HG03520 (cell line): ENCODE measurements at regions not wholly inside any gene's neighbourhood (a gene's known extent, or its start where the extent isn't known, plus 50 kb on each side); places are given as distances from the start of the nearest gene placed in this dataset.
"Not testable (repeated sequence)": the region's sequence is repeated elsewhere in the genome, so short reads cannot be mapped to it uniquely, and the experiment has no call there.

Experiments used
- ATAC-seq: cut with Tn5 transposase; IDR thresholded peaks from one replicate; pipeline ENCODE4 v1.9.1; 2021; ENCODE audit warnings: mild to moderate bottlenecking, moderate library complexity; ENCODE audit not compliant: unreplicated experiment

DNA sequence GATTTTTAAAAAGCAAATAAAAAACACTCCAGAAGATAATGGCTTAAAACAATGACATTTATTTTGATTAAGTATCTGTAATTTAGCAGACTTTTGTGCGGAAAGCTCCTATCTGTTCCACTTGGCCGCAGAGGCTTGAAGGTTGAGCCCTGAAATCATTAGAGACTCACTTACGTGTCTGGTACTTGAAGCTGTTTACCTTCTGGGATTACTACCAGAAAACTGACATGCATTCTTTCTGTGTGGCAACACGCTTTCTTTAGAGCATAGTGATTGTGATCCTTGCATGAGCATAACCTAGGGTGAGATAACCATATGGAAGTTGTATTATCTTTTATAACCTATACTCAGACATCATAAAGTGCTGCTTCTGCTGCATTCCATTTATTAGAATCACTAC lies 298.5 kb downstream of the SI start:
- ATAC-seq = no peak

GRCh38 chr3:164752812-164753211 lies 325.5 kb downstream of the SI start:
- ATAC-seq = no peak

- no peak for ATAC-seq
Measured at GRCh38 chr3:164748626-164749025, 329.7 kb downstream of the SI start.

- no peak for ATAC-seq
Measured at GRCh38 chr3:164741869-164742268, 336.4 kb downstream of the SI start.

- ATAC-seq = no peak
Measured at GRCh38 chr3:164737174-164737573, 341.1 kb downstream of the SI start.

- no peak for ATAC-seq
Measured at GRCh38 chr3:164732166-164732565, 346.1 kb downstream of the SI start.

DNA sequence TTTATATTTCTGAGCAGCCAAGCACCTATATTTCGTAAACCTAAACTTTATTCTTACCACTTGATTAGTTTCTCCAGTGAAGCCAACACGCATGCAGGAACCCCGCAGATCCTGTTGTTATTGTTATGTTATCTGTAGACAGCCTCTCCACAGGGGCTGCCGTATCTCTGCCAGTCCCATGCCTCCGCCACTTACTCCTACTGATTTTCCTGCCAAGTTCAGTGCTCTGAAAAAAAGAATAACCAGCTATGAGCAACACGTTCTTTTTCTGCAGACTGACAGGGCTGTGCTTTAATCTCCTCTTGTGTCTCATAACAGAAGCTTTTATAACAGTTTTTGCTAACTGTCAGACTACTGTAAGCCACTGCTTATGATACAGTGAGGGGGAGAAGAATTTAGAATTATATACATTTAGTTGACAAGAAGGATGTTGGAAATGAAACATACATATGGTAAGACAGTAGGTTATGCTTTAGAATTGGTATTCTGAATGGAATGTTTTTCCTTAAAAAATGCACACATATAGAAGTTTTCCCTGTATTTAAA lies 347.4 kb downstream of the SI start:
- no peak for ATAC-seq

GRCh38 chr3:164723396-164723795 lies 354.9 kb downstream of the SI start:
- ATAC-seq = no peak

- ATAC-seq = not testable (repeated sequence)
Measured at GRCh38 chr3:164702808-164703207, 375.5 kb downstream of the SI start.

GRCh38 chr3:164687902-164688301 lies 390.4 kb downstream of the SI start:
- ATAC-seq = no peak

GRCh38 chr3:164687211-164687610 lies 391.1 kb downstream of the SI start:
- no peak for ATAC-seq

DNA sequence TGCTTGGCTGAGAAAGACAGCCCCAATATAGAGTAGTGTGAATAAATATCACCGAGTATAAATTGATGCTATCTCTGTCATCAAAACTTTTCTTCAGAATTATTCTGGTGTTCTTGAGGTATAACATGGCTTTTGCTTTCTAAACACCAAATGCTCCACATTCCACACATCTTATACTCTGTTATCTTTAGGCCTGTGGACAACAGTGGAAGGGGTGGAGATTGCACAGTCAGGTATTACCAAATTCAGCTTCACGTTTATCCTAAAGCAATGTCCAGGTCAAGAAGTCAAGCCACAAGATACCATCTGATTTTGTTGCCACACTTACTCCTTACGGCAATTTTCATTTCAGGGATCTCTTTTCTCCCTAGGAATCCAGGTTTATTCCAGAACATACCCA lies 394.8 kb downstream of the SI start:
- ATAC-seq = no peak

DNA sequence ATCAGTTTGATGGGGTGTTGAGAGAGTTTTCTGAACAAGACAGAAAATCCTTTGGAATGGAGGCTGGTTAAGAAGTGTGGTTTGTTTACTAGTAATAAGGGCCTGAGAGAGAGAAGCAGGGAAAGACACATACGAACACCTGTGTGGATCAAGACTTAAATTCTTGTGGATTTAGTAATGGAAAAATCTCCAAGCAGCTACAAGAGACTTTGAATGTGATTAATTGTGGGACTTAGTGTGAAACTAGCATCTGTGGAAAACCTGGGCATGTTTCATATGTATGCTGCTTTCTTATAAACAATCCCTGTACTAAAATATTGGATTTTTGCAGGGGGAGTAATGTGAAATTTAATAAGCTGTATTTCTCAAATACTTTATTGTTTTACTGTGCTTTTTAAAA lies 399.1 kb downstream of the SI start:
- no peak for ATAC-seq

GRCh38 chr3:164677317-164677716 lies 401.0 kb downstream of the SI start:
- ATAC-seq = no peak

GRCh38 chr3:164673738-164674137 lies 404.6 kb downstream of the SI start:
- ATAC-seq = no peak

- ATAC-seq = no peak
Measured at GRCh38 chr3:164658125-164658524, 420.2 kb downstream of the SI start.

GRCh38 chr3:164657631-164658030 lies 420.7 kb downstream of the SI start:
- no peak for ATAC-seq

- no peak for ATAC-seq
Measured at GRCh38 chr3:164655462-164655861, 422.8 kb downstream of the SI start.

DNA sequence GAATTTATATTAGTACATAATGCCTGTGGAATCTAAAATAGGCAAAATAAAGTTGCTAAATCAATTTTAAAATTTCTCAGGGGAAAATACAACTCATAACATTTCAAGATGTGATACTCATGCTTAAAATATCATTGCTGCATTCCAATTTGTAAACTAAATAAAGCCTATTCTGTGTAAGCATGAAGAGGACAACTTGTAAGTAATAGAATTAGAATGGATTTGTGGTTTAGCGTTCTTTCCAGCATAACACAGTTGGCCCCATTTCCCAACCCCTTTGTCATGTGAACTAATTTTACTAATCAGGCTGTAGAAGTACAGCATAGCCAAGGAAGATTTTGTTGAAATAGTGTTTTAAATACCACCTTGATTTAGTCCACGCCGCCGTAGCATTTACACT lies 437.2 kb downstream of the SI start:
- ATAC-seq = no peak

GRCh38 chr3:164640591-164640990 lies 437.7 kb downstream of the SI start:
- no peak for ATAC-seq

GRCh38 chr3:164620956-164621355 lies 457.3 kb downstream of the SI start:
- ATAC-seq = no peak

DNA sequence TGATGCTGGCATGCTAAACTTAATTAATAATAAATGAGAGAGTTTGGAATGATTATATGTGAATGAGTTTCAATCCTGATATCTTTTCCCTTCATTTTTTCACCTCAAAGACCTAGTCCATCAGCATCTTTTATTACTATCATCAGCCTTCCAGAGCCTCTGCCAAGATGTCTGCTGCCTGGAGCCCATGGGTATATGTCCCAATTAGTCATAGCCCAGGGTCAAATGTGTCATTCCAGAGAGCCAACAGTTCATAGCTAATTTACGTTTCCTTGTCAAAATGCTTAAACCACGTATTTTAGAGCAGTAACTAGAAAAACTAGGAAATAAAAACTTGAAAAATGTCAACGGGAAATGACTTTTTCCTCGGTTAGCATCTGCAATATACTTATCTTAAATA lies 457.9 kb downstream of the SI start:
- no peak for ATAC-seq

GRCh38 chr3:164612751-164613150 lies 465.5 kb downstream of the SI start:
- no peak for ATAC-seq
